Non-pigmented ciliary epithelial cell (primary cell): ENCODE measurements at regions not wholly inside any gene's neighbourhood (a gene's known extent, or its start where the extent isn't known, plus 50 kb on each side); places are given as distances from the start of the nearest gene placed in this dataset.
A peak's percentile ranks its signal among the peaks of the same experiment; 100 is the strongest.

Experiments
- DNase-seq: peaks from one replicate; pipeline ENCODE4 v3.0.0-alpha.2; 2010; ENCODE audit warnings: low read depth

GRCh38 chr6:133837801-133838349 is 51.0 kb upstream of the TCF21 start:
- peak; percentile 6 for DNase-seq
